GM21529 (cell line): ENCODE measurements at regions not wholly inside any gene's neighbourhood (a gene's known extent, or its start where the extent isn't known, plus 50 kb on each side); places are given as distances from the start of the nearest gene placed in this dataset.

Experiments used
- ATAC-seq: cut with Tn5 transposase; IDR thresholded peaks from one replicate; pipeline ENCODE4 v1.9.1; 2021; ENCODE audit not compliant: unreplicated experiment

GRCh38 chr13:54162069-54162468 is 1133.5 kb downstream of the OLFM4 start:
- ATAC-seq: no peak

GRCh38 chr13:54165581-54166215 is 1137.1 kb downstream of the OLFM4 start:
- ATAC-seq: no peak

- ATAC-seq: no peak
Measured at GRCh38 chr13:54173996-54174395, 1145.4 kb downstream of the OLFM4 start.

GRCh38 chr13:54175466-54175865 is 1146.9 kb downstream of the OLFM4 start:
- no peak for ATAC-seq

- no peak for ATAC-seq
Measured at GRCh38 chr13:54177466-54177865, 1148.9 kb downstream of the OLFM4 start.

GRCh38 chr13:54183166-54183565 is 1154.6 kb downstream of the OLFM4 start:
- no peak for ATAC-seq

- ATAC-seq: no peak
Measured at GRCh38 chr13:54183728-54184127, 1155.1 kb downstream of the OLFM4 start.

- ATAC-seq: no peak
Measured at GRCh38 chr13:54184576-54184975, 1156.0 kb downstream of the OLFM4 start.

GRCh38 chr13:54185101-54185500 is 1156.5 kb downstream of the OLFM4 start:
- ATAC-seq: no peak

- ATAC-seq: no peak
Measured at GRCh38 chr13:54185785-54186184, 1157.2 kb downstream of the OLFM4 start.

GRCh38 chr13:54187461-54187860 is 1158.8 kb downstream of the OLFM4 start:
- ATAC-seq: no peak

- ATAC-seq: no peak
Measured at GRCh38 chr13:54194233-54195024, 1165.8 kb downstream of the OLFM4 start.

- ATAC-seq: no peak
Measured at GRCh38 chr13:54196684-54197083, 1168.1 kb downstream of the OLFM4 start.

- no peak for ATAC-seq
Measured at GRCh38 chr13:54198911-54199310, 1170.3 kb downstream of the OLFM4 start.

GRCh38 chr13:54206626-54207025 is 1178.0 kb downstream of the OLFM4 start:
- ATAC-seq: no peak

- no peak for ATAC-seq
Measured at GRCh38 chr13:54210397-54211049, 1181.9 kb downstream of the OLFM4 start.

GRCh38 chr13:54216221-54216620 is 1187.6 kb downstream of the OLFM4 start:
- ATAC-seq: no peak

- no peak for ATAC-seq
Measured at GRCh38 chr13:54226876-54227275, 1198.3 kb downstream of the OLFM4 start.

GRCh38 chr13:54232700-54233099 is 1204.1 kb downstream of the OLFM4 start:
- ATAC-seq: no peak

GRCh38 chr13:54234607-54235006 is 1206.0 kb downstream of the OLFM4 start:
- no peak for ATAC-seq

- no peak for ATAC-seq
Measured at GRCh38 chr13:54241719-54242118, 1213.1 kb downstream of the OLFM4 start.

GRCh38 chr13:54248306-54248705 is 1219.7 kb downstream of the OLFM4 start:
- no peak for ATAC-seq
